GM21526 (cell line): ENCODE measurements at regions not wholly inside any gene's neighbourhood (a gene's known extent, or its start where the extent isn't known, plus 50 kb on each side); places are given as distances from the start of the nearest gene placed in this dataset.
"Not testable (repeated sequence)": the region's sequence is repeated elsewhere in the genome, so short reads cannot be mapped to it uniquely, and the experiment has no call there.

Experiments
- ATAC-seq: cut with Tn5 transposase; IDR thresholded peaks from one replicate; pipeline ENCODE4 v1.9.1; 2021; ENCODE audit warnings: moderate library complexity; ENCODE audit not compliant: unreplicated experiment, low FRiP score

DNA sequence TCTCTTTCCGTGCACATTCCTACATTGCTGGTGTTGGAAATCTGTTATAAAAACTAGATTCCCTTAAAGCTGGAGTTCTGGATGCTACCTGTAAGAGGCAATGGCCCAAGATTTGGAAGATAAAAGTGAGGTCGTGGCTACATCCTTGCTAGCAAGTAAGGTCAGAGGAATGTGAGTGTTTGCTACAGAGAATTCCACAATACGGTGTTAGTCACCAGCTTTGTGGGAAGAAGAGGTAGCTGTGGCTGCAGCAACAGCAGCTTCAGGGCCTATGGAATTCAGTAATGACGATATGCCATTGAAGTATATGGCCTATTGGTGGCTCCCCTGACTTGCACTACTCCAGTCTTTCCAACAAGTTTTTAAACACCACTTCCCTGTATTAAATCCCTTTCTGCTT is 227.7 kb upstream of the TMEM260 start:
- no peak for ATAC-seq

DNA sequence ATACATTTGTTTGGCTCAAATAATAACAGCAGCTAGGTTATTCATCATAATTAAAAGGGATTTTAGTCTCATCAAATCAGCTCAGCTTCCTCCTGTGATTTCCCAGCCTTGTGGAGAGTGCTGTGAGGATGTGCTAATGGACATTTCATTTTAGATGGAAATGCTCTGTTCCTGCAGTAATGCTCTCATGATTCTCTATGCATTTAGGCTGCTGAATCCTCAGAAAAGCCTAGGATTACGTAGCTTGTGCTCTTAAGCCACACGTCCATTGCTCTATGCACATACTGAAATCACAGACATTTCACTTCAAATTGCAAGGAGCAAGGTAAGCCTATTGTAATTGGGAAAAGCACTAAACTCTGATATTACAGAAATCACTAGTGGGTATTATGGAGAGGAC is 226.6 kb upstream of the TMEM260 start:
- ATAC-seq, result no peak

DNA sequence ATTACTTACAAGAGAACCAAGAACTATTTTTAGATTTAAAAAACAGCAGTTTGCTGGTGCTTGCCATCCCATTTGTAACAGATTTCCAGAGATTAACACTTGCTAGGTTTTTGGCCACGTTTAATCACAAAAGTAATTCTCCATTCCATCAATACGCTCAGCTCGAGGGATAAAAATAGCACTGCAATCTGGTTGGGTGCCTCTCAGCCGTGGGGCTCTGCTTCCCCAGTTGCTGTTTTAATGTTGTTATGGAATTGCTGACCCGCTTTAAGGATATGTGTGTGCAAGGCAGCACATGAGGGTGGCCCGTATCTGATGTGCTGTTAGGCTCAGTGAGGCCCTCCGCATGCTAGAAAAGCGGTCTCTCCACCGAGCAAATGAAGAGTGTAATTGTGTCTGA is 222.2 kb upstream of the TMEM260 start:
- ATAC-seq, result no peak

DNA sequence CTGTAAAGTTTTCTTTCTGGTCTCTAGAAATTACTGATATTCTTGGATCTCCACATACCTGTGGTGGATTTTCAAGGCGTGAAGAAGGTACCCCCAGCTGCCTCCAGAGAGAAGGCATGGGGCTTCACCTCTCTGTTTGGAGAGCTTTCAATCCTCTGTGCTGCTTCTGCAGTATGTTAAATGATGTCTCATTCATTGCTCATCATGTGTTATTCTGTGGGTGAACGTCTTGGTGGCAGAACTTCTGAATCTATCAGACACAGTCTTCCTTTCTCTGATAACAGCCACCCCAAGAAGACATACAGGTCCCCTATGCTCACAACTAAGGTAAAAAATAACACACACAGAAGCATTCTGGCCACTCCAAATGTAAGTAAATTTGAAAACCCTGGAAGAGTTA is 221.3 kb upstream of the TMEM260 start:
- ATAC-seq, result no peak

DNA sequence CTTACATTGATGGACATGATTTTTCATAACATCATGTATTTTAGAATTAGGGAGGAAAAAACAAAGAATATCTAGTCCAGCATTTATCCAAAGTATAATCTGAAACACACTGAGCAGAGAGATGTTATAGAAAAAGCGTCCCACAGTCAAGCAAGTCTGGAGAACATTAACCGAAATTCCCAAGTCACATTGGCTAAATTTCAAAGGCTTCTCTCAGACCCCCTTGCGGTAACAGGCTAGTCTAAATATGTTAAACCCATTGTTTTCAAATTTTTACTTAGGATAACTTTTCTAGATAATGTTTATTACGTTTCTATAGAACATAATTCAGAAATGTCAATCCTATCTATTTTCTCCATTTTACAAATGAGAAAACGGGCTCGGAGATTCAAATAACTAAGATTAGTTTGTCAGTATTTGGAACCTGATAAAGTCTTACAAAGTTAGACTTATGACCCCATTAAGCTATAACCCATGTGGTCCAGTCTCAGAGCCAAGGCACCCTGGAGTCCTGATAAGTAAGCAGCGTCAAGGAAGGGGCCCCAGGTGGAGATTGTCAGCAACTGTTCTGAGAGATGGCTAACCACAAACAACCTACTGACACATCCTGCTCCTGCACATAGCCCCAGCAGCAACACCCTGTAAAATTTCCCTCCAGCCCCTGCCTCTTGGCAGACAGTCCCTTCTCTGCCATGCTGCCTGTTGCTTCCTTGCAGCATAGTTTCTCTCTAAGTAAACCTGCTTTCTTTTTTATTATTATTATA is 220.6 kb upstream of the TMEM260 start:
- no peak for ATAC-seq

DNA sequence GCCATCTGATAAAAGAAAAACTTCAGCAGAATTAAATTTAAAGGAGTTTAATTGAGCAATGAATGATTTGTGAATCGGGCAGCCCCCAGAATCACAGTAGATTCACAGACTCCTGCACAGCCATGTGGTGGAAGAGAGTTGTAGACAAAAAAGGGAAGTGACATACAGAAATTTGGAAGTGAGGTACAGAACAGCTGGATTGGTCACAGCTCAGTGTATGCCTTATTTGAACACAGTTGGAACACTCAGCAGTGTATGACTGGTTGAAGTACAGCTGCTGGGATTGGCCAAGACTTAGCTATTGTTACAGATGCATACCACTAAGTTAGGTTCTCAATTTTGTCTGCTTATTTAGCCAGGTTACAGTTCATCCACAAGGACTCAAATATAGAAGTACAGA is 213.9 kb upstream of the TMEM260 start:
- not testable (repeated sequence) for ATAC-seq

DNA sequence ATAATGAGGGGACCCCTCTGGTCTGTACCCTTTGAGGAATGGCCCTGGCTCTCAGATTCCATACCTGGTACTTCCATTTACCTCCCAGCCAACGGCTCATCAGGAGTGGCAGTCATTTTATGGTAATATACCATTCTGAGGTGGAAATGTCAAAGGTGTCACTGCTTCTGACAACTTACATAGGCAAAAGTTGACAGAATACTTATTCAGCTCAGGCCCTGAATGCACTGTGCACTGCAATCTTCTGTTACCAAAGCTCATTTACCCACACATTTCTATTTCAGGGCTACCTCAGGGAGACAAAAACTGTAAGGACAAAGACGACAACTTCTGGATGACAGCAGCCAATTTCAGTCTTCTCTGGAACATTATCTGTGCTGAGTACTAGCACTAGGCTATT is 212.2 kb upstream of the TMEM260 start:
- ATAC-seq, result no peak

DNA sequence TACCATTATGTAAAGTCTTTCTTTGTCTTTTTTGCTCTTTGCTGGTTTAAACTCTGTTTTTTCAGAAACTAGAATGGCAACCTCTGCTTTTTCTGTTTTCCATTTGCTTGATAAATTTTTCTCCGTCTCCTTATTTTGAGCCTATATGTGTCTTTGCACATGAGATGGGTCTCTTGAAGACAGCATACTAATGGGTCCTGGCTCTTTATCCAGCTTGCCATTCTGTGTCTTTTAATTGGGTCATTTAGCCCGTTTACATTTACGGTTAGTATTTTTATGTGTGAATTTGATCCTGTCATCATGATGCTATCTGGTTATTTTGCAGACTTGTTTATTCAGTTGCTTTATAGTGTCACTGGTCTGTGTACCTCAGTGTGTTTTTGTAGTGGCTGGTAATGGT is 207.9 kb upstream of the TMEM260 start:
- no peak for ATAC-seq

DNA sequence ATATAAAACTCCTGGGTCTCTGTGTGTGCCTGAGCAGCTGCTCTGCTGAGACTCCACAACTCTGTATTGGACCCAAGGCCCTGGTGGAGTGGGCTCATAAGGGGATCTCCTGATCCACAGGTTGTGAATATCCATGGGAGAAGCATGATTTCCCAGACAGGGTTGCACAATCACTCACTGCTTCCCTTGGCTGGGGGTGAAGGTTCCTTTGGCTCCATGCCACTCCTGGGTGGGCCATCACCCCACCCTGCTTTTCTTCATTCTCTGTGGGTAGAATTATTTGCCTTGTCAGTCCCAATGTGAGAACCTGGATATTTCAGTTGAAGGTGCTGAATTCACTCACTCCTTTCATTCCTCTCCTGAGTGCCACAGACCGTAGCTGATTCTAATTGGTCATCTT is 205.2 kb upstream of the TMEM260 start:
- no peak for ATAC-seq

DNA sequence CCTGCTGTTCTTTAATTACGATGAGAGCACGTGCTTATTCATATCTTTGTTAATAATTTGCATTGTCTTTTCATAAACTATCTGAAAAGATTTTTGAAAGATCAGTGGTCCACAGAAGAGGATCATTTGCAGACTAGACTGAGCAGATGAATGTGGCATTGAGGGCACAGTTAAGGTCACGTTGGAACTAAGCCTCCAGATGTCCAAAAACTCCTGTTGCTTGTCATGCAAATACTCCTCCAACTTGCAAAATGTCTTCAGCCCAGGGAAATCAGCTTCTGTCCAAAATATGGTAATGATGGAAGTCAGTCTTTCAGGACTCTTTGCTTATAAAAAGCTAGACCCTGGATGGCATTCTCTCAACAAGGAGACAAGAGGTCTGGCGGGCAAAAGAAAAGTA is 201.6 kb upstream of the TMEM260 start:
- no peak for ATAC-seq

DNA sequence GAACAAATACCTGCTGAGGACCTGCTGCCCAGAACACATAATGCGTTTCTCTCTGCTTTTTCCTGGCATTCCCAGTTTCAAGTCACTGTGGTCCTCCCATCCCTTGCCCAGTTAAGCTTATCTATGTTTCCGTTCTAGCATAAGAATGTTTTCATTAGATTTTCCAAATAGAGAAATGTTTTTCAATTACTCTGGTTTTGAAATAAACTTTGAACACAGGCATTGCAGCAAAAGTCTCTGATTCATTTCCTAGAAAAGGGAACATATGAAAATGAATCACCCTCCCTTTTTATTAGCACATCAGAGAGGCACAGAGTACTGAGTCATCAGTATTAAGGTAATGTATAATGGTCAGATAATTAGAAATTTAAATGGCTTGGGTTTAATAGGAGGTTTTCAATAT is 201.1 kb upstream of the TMEM260 start:
- no peak for ATAC-seq

DNA sequence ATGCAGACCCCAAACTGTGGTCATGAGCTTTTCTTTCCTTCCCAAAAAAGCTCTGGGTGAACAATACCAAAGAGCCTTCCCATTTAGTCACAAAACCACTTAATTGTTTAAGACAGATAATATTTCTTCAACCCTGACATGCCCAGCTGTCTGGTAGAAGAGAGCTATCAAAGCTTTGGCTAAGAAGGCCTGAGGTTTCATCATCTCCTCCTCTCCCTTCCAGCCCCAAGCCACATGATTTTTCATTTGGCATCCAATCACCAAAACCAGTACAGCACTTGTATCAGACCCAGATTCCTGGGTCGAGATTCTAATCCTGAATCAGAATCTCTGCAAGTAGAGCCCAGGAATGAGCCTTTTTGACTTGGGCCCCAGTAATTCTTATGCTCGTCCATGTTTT is 199.6 kb upstream of the TMEM260 start:
- ATAC-seq, result no peak

DNA sequence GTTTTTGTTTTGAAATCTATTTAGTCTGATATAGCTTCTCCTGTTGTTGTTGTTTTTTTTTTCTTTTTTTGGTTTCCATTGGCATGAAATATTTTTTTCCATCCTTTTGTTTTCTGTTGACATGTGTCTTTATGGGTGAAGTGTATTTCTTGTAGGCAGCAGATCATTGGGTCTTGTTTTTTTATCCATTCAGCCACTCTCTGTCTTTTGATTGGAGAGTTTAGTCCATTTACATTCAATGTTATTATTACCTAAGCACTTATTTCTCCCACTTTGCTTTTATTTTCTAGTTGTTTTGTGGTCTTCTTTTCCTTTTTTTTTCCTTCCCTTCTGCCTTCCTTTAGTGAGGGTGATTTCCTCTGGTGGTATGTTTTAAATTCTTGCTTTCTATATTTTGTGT is 193.6 kb upstream of the TMEM260 start:
- no peak for ATAC-seq

DNA sequence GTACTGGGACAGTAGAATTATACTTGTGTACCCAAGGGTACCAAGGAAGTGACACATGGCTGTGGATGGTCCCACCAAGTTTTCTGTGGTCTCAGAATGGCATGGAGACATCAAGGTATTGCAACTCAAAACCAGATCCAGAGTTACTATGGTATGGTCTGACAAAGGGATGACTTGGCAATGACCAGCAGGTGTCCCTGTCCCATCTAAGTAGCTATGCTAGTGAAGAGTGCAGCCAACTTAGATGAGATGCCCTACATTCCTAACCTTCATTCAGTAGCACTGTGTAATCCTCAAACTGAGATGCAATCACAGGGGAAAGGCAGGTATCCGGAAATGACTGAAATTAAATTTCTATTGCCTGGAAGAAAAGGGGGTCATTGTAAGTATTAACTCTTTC is 188.7 kb upstream of the TMEM260 start:
- ATAC-seq, result no peak

DNA sequence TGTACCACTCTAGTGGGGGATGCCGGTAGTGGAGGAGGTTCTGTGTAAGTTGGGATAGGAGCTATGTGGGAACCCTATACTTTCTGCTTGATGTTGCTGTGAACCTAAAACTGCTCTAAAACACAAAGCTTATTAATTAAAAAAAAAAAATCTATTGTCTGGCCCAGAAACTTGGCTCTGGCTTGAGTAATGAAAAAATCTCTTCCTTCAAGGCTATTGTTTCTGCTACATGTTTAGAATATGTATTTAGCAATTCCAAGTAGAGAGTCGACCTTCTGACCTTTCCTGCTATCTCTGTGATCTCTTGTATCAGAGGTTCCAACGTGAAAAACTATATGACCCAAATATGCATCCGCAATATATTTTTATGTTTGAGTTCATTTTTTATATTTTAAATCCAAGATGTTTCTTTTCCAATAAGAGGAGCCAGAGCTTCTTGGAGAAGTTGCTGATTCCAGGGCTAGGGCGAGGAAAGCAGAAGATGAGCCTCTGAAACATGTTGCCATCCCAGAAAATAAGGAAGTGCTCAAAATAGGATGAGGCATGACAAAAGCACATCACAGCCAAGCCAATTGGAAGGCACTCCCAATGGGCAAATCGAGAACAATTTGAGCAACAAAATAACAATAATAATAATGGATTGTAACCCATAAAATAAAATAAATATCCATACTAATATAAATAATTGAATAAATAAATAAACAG is 184.6 kb upstream of the TMEM260 start:
- ATAC-seq, result no peak

DNA sequence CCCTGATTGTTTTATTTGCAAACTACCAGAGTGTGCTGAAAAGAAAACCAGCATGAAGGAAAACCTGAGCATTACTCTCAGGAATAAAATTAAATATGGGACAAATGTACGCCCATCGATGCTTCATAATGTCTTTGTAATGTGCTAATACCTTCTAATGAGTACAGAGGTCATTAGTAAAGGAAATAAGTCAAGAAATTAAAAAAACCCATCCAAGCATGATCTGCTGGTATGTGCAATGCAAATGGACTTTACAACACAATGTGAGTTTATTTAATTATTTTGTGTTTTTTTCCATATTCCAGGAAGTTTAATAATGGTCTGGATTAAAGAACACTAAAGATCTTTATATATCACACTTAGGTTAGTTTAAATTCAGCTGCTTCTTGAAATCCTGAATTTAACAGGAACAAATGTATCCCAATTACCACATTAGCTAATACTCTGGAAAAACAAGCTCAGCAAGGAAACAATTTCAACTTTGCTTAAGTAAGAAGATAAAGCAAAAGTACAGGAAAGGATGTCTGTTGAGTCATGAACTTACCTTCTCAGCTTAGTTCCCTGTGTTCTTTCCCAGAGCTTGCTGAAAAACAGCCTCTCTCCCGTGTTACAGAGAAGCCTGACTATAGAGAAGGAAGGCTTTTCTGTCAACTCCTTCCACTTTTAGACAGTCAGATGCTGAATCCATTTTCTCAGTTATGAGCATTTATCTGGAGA is 179.3 kb upstream of the TMEM260 start:
- ATAC-seq, result no peak

DNA sequence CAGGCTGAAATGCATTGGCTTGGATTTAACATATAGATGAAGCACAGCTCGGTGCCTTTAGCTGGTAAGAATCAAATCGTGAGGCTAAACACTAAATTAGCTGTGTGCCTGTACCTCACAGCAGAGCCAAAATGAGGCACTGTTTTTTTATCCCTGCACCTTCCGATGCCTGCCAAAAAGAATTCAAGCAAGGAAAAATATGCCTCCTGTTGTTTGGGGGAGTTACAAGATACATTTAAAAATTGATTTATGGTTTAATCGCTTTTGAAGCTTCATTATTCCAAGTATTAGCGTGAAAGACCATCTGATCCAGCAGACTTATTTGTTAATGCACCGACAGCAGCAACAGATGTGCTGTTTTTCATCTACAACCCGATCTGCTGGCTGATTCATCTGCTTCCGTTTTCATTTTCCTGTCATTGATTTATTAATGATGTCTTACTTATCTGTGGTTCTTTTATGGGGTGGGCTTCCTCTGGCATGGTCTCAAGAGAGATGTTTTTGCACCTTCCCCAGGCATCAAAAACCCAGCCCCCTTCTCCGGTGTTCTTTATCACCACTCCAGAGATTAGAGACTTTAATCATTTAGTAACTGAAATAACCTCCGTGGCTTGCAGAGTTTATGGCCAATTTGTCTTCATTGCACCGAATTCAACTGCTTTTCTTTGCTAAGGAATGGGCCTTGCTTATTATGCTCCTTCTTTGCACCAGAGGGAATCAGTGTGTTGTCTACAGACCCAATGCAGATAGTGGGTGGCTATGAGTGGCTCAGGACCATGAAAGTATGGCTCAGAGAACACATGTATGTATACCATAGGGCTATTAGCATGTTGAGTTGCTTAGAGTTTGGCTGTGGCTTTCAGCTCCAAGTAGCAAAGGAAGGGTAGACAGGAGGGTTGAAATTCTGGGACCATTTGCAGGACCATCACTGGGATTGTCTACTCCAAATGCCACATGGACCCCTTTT is 166.8 kb upstream of the TMEM260 start:
- ATAC-seq, result no peak

DNA sequence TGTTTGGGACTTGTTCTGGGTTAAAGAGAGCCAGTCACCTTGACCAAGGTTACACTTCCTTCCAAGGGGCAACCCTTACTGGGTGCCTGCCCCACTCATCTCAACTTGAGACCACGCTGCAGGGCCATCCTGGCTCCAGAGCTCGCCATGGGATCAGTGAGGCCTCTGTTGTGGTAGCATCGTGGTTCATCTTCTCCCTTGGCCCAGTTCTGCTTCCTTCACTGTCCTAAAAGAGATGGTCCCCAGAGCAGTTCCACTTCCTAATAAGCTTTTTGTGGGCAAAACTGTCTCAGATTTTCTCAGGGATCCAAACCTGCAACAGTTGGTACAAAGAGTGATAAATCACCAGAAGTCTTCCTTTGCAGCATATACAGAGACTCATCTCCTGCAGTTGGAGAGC is 165.9 kb upstream of the TMEM260 start:
- ATAC-seq, result no peak

DNA sequence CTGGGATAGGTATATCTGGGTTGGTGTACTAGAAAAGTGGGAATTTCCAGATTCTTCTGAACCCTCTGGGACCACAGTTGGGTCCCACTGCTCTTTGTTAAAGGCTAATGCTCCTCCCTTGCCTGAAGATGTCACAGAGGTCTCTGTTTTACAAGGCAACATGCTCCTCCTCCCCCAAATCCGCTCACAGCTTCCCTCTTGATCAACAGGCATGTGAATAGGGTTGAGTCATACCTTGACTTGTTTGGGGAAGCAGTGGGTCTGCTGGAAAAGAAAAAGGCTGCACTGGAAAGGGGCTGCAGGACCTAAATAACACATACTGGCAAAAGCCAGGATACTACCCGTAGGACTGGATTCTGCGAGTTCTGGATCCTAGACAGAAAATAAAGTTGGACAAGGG is 165.4 kb upstream of the TMEM260 start:
- ATAC-seq, result no peak

DNA sequence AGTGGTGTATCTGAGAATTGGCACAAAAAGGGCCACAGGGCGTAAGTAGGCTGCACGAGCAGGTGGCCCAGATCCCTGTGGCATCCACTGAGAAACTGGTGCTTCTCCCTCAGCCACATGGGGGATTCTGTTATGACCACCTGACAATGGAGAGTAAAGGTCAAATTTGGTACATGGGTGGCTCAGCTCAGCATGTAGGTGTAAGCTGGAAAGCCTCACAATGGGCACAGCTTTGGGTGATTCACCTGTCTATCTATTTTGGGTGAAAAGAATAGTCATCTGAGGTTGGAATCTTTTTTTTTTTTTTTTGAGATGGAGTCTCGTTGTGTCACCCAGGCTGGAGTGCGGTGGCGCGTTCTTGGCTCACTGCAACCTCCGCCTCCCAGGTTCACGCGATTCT is 163.4 kb upstream of the TMEM260 start:
- ATAC-seq, result no peak

DNA sequence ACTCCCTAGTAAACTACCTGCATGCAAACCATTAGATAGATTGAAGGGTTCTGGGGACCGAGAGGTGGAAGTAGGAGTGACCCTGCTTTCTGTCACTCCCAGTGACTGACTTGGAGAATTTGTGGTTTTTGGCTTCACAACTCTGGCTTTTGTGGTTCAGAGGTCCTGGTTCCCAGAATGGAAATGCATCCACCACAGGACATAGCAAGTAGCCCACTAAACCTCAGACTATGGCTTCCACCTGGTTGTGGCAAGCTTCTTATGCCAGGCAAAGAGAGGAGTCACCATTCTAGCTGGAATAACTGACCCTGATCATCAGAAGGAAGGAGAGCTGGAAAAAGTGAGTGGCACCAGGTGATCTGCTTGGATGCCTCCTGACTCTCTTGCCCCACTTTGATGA is 162.4 kb upstream of the TMEM260 start:
- ATAC-seq, result no peak
